ENCODE measurements at regions not wholly inside any gene's neighbourhood (a gene's known extent, or its start where the extent isn't known, plus 50 kb on each side); places are given as distances from the start of the nearest gene placed in this dataset.

- TF ChIP-seq POLR2AphosphoS5 (IDR thresholded peaks at IDR 0.05; ENCODE audit: low read length): no peak
- TF ChIP-seq POLR2A (IDR thresholded peaks at IDR 0.05; ENCODE audit: low read depth, low read length): no peak
- no peak for TF ChIP-seq IRF3 (IDR thresholded peaks at IDR 0.05)
- TF ChIP-seq ZNF207 (IDR thresholded peaks at IDR 0.05; ENCODE audit: borderline replicate concordance): no peak
- TF ChIP-seq CTCF (IDR thresholded peaks at IDR 0.05 in 2 of 3, conservative IDR thresholded peaks at IDR 0.05 in 1 of 3; ENCODE audit: control insufficient read depth in 2 of 3, extremely low read depth in 1 of 3, insufficient read depth in 1 of 3, low read depth in 3 of 3, low read length in 3 of 3): no peak
- TF ChIP-seq TAF1 (IDR thresholded peaks at IDR 0.05; ENCODE audit: borderline replicate concordance, low read depth, low read length): no peak
- no peak for TF ChIP-seq MXI1 (IDR thresholded peaks at IDR 0.05; ENCODE audit: low read depth, low read length)
These were observed 130.0 kb upstream of the STX18 start for GRCh38 chr4:4671774-4672349.

Measured in GM12878 (cell line).